Coronary artery (tissue), 2 donors: ENCODE measurements at regions not wholly inside any gene's neighbourhood (a gene's known extent, or its start where the extent isn't known, plus 50 kb on each side); places are given as distances from the start of the nearest gene placed in this dataset.
"Not testable (repeated sequence)": the region's sequence is repeated elsewhere in the genome, so short reads cannot be mapped to it uniquely, and the experiment has no call there.

Experiments used
- DNase-seq: peaks from one replicate; pipeline ENCODE4 v3.0.0-alpha.2; 2017; ENCODE audit warnings: low spot score
- H3K27ac ChIP-seq, 2 donors: fragments of 200-600 bp; sonication (generic); one replicate each; pipeline ENCODE4 v1.5.1; 2016 to 2019
- H3K4me3 ChIP-seq: fragments of 200-600 bp; sonication (generic); 2 replicates; pipeline ENCODE4 v1.5.1; 2016; ENCODE audit warnings: mild to moderate bottlenecking, moderate library complexity
- CTCF ChIP-seq: fragments of 200-600 bp; sonication (generic); IDR thresholded peaks from one replicate; pipeline ENCODE4 v1.5.1; 2019; ENCODE audit warnings: antibody characterized with exemption

DNA sequence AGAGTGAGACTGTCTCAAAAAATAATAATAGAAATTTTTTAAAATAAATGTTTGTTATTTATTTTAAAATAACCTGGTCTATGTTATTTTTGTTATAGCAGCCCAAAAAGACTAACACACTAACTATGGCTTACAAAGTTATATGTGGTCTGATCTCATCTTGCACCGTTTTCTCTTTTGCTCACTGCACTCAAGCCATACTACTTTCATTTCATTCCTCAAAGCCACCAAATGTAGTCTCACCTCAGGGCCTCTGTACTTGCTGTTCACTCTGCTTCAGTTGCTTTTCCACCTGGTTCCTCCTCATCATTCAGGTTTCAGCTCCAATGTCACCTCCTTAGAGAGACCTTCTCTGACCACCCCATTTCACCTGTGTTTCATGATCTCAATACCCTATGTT lies 55.2 kb upstream of the MDM1 start:
- no peak for DNase-seq
- no peak for TF ChIP-seq CTCF
- H3K4me3 ChIP-seq = no peak overlapping the region

GRCh38 chr12:68389305-68389704 lies 57.1 kb upstream of the MDM1 start:
- Histone ChIP-seq H3K27ac (no peak overlapping the region), H3K4me3 (no peak overlapping the region)
- no peak for DNase-seq
- no peak for TF ChIP-seq CTCF

More for the DNA sequence above, 55.2 kb upstream of the MDM1 start:
- H3K27ac ChIP-seq = no peak overlapping the region

- TF ChIP-seq CTCF = no peak
Observed at GRCh38 chr12:68391937-68392336, 59.8 kb upstream of the MDM1 start.

DNA sequence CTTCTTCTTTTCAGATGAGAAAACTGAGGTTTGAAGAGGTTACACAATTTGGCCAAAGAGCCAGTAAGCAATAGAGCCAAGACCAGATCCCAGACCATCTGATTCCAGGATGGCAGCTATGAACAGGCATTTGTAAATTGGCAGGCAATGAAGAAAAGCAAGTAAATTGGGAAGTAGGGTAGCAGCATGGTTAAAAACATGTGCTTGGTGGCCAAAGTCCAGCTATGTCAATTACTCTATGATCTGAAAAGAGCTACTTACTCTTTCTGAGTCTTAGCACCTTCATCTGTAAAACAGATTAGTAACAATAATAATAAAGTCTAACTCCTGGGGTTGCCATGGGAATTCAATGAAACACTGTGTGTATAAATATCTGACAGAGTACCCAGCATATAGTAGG lies 60.2 kb upstream of the MDM1 start:
- no peak for TF ChIP-seq CTCF
- no peak overlapping the region for H3K4me3 ChIP-seq
- H3K27ac ChIP-seq = no peak overlapping the region
- DNase-seq = no peak

More at GRCh38 chr12:68391937-68392336, 59.8 kb upstream of the MDM1 start:
- H3K27ac ChIP-seq = no peak overlapping the region
- DNase-seq = no peak
- no peak overlapping the region for H3K4me3 ChIP-seq

- TF ChIP-seq CTCF = no peak
- no peak overlapping the region for H3K27ac ChIP-seq
- H3K4me3 ChIP-seq = no peak overlapping the region
- DNase-seq = no peak
Observed at GRCh38 chr12:68393417-68393816, 61.3 kb upstream of the MDM1 start.

DNA sequence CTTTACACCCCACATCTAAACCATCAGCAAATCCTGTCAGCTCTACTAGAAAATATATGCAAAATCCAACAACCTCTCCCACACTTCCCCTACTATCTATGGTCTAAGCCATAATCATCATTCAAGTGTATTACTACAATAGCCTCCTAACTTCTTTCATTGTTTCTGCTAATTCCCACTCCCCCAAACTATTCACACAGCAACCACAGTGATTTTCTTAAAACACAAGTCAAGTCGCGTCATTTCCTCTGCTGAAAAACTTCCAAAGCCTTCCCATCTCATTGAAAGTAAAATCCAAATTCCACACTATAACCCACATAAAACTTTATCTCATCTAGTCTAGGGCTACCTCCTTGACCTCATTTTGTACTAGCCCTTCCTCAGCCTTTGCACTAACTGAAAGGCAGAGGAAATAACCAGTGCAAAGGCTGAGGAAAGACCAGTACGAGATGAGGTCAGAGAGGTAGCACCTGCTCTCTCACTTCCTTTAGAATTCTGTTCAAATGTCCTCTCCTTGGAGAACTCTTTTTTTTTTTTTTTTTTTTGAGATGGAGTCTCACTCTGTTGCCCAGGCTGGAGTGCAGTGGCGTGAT lies 65.5 kb upstream of the MDM1 start:
- no peak overlapping the region for H3K4me3 ChIP-seq
- DNase-seq = no peak
- TF ChIP-seq CTCF = no peak
- H3K27ac ChIP-seq = no peak overlapping the region

DNA sequence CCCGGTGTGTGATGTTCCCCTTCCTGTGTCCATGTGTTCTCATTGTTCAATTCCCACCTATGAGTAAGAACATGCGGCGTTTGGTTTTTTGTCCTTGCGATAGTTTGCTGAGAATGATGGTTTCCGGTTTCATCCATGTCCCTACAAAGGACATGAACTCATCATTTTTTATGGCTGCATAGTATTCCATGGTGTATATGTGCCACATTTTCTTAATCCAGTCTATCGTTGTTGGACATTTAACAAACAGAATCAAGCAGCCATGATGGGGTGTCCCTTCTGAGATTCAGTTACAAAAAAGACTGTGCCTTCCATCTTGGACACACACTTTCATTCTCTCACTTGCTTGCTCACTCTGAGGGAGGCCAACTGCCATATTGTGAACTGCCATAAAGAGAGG lies 66.5 kb upstream of the MDM1 start:
- H3K27ac ChIP-seq, H3K4me3 ChIP-seq, DNase-seq: not testable (repeated sequence)
